ENCODE measurements at regions not wholly inside any gene's neighbourhood (a gene's known extent, or its start where the extent isn't known, plus 50 kb on each side); places are given as distances from the start of the nearest gene placed in this dataset.
"Not testable (repeated sequence)": the region's sequence is repeated elsewhere in the genome, so short reads cannot be mapped to it uniquely, and the experiment has no call there.

DNA sequence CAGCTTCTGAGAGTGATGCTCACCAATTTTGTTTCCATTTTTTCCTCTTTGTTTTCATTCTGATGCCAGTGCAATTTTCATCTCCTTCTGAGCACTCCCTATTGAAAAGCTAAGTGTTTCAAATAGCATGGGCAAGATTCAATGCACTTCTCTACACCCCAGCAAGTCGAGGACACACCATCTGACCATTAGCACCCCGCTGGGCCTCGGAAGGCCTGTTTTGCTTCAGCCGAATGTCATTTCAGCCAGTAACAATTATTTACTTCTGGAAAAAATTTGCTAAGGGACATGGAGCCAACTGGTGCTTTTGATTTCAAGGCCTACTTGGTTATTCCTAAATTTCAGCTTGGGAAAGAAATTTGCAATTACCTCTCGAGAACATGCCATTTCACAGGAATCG, 392.4 kb downstream of the RNF144A start:
- no peak for DNase-seq

DNA sequence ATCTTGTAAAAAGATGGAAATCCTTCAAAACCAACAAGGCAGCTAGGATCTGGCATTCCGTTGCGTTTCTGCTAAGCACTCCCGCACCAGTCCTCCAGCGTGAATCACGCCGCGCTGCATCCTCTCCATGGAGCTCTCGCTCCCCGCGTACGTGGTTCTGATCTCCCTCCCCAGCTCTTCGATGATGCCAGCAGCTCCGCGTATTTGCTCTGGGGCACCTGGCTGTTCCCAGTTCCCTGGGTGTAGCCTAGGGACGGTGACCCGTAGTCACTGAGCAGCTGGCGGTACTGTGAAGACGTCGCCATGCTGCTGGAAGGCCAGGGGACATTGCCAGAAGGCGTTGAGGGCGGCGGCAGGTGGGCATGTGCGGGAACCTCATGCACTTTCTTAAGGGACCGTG, 407.5 kb downstream of the RNF144A start:
- no peak for DNase-seq

DNA sequence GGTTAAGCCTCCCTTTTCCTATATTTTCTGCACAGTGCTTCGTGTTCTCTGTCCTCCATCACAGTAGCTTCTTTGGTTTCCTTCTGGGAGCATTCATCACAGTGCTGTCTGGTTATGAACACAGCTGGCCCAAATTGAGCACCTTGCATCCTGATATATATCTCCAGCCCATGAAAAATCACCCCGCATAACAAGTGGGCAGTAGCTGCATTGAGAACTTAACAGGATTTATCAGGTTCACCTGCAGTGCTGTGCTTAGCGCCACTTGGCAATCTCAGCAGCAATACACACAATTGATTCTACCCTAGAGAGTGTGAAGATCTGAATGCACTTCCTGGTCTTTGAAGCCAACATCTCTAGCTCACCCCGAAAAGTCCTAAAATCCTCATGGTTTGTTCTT, 408.0 kb downstream of the RNF144A start:
- no peak for DNase-seq

GRCh38 chr2:7329465-7329864, 412.3 kb downstream of the RNF144A start:
- no peak for DNase-seq

DNA sequence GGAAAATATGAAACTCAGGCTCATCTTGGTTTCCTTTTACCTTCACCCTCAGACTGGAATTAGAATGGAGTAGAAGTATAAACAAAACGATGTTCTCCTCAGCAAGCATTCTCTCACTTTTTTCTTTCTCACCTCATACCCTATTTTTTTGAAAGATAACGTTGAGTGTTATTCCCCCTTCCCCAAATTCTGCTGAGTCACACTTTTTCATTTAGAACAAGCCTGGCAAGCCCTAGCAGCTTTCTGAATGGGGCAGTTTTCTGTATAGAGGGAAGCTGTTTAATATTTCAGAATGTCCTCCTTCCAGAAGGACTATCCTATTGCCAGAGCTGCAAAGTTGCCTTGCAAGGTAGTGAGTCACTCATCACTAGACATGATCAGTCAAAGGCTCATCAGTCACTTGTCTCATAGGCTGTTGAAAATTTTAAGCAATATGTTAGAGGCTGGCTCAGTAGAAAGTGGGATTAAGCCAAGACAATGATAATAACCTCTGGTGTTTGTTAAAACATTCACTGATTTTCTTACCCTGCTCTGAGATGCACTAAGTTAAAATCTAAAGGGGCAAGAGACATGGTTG, 416.1 kb downstream of the RNF144A start:
- DNase-seq: no peak

DNA sequence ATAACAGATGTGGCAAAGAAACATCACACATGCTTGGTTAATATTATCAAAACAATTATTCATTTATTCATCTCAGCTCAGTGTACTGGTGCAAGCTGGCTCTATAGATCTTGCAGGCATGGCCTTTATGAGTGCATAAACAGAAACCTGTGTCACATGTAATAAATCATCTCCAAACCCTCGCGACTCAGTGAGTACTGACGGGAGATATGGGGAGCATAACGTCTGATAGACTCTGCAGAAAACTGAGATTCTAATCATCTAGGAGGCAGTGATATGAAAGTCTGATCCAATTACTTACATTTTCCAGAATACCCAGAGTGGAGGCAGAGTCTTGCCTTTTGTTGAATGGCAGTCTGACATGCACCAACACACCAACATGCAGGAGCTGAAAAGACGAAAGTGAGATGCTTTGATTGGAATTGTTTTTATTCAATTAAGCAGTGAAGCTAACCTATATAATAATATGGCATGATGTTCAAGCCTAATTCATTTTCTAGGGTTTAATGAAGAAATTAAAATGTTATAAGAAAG, 416.8 kb downstream of the RNF144A start:
- DNase-seq: no peak

DNA sequence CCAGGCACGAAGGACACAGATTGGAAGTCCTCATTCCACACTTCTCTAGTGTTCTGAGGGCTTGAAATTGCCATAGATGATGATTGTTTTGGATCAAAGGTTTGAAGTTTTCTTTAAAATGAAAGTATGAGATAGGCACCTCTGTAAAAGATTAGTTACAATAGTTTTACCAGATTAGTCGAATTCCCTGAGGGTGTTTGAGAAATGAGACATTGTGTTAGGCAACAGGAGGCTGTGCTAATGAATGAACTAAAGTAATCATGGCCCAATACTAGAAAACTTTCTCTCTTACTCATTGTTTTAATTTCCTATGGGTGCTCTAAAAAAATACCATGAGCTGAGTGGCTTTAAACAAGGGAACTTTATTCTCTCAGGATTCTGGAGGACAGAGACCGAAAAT, 421.7 kb downstream of the RNF144A start:
- DNase-seq: no peak

GRCh38 chr2:7346336-7346735, 429.1 kb downstream of the RNF144A start:
- no peak for DNase-seq

GRCh38 chr2:7348761-7349160, 431.5 kb downstream of the RNF144A start:
- DNase-seq: no peak

- no peak for DNase-seq
Measured at GRCh38 chr2:7352191-7352590, 435.0 kb downstream of the RNF144A start.

- DNase-seq: no peak
Measured at GRCh38 chr2:7353571-7353970, 436.4 kb downstream of the RNF144A start.

DNA sequence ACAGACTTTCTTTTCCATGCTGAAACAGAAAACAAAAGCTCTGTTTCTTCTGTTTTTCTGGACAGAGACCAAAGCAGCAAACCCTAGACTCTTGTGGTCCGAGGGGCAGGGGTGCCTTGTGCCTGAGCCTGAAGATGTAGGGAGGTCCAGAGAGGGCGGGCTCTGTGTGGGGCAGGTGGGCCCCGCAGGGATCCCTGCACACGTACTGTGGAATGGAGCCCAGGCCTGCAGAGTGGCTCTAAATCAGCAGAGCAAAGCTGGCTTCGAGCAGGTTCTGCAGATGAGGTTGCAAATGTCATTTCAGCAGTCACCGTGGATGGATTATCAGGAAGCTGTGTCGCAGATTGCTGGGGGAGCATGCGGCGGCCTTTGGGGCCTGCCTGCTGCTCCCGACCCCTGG, 438.6 kb downstream of the RNF144A start:
- no peak for DNase-seq

GRCh38 chr2:7356909-7357584, 439.8 kb downstream of the RNF144A start:
- DNase-seq: no peak

GRCh38 chr2:7357993-7358392, 440.8 kb downstream of the RNF144A start:
- no peak for DNase-seq

DNA sequence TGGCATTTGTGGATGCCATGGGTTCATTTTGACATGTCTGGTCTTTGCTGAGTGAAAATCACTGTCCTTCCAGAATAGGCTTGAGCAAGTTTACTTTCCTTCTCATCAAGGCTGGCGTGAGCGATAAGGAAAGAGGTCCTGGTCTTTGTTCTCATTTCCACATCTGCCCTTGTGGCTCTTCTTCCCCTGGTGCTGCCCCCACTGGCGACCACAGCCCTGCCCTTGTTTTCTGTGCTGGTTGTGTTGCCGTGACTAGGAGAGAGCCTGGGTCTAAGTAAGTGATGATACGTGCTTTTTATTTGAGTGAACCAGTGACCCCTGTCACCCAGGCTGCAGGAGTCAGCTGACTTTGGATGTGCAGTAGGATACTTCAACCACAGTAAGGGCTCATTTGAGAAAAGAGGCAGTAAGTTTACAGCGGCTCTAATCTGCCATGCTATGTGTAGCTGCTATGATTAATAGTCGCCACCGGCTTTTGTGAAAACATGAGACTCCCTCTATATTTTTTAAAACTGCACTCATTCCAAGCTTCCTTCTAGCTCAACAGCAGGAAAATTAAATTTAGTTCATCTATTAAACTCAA, 441.7 kb downstream of the RNF144A start:
- DNase-seq: no peak

GRCh38 chr2:7363906-7364305, 446.7 kb downstream of the RNF144A start:
- DNase-seq: no peak

GRCh38 chr2:7368211-7368610, 451.0 kb downstream of the RNF144A start:
- no peak for DNase-seq

- no peak for DNase-seq
Measured at GRCh38 chr2:7373156-7373555, 455.9 kb downstream of the RNF144A start.

DNA sequence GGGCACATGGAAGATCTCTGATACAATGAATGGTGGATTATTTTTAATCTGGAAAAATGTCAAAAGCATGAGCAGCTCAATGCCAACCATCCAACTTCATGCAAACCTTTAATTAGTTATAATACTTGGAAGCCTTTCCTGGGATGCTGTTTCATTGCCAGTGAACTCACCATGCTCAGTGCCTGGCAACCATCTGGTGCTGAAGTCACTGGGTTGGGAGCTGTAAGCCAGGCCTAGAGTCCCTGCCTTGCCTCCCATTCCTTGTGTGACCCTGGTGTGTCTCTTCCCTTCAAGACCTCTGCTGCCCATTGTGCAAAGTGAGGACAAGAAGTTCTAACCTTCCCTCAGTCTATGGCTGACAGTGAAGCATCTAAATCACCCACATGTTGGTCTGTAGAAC, 458.7 kb downstream of the RNF144A start:
- DNase-seq: no peak

- no peak for DNase-seq
Measured at GRCh38 chr2:7377916-7378569, 460.8 kb downstream of the RNF144A start.

DNA sequence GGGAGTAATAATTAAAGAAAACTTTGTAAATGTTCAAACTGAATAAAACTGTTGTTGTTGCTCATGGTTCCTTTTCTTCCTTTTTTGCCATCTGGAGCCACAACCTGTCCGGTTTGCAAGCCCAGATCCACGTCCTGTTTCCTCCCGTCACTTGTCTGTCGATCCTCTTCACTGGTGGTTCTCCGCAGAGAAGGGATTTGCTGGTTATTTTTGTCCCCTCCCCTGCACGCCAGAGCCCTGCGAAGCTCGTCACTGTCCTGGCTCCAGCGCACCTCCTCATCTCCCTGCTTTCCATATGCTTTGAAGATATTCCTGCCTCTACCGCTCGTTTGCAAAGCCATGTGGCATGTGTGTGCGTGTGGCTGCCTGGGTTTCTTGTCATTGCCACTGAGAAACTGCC, 461.4 kb downstream of the RNF144A start:
- no peak for DNase-seq

GRCh38 chr2:7379799-7380198, 462.6 kb downstream of the RNF144A start:
- DNase-seq: no peak

DNA sequence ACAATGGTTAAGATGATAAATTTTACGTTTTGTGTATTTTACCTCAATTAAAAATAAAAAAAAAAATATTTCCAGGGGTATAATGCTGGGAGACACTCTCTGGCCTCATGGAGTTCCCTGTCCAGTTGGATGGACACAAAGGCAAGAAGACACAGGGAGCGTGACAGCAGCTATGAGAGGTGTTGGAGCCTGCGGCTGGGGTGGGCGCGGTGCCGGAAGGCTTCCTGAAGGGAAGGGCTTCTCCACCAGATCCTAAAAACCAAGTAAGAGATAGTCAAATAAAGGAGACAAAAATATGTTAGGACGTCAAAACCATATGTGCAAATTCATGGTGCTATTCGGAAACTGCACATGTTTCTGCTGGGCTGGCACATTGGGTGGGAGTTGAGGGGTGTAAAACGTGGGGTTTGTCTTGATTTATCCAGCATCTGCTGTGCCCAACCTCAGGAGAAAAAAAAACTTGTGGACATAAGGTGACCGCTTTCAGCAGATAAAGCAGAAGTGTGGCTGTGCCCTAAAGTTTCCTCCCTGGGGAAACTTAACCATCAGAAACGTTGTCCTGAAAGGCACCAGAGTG, 467.6 kb downstream of the RNF144A start:
- DNase-seq: no peak

GRCh38 chr2:7390311-7390710, 473.1 kb downstream of the RNF144A start:
- not testable (repeated sequence) for DNase-seq
